Left lobe of liver (tissue), 2 donors: ENCODE measurements at regions not wholly inside any gene's neighbourhood (a gene's known extent, or its start where the extent isn't known, plus 50 kb on each side); places are given as distances from the start of the nearest gene placed in this dataset.

Experiments
- ATAC-seq: fragments of 200-7000 bp; cut with Tn5 transposase; one replicate; pipeline ENCODE4 v1.9.1; 2020; ENCODE audit warnings: mild to moderate bottlenecking, moderate library complexity
- DNase-seq: peaks from one replicate; pipeline ENCODE4 v3.0.0-alpha.2; 2020; ENCODE audit warnings: low spot score
- donor health status: DM: no; HTN: no; CAD: no; lungs with moderate emphysema.
- donor health status: DM: no; HTN: yes; CAD: no.

DNA sequence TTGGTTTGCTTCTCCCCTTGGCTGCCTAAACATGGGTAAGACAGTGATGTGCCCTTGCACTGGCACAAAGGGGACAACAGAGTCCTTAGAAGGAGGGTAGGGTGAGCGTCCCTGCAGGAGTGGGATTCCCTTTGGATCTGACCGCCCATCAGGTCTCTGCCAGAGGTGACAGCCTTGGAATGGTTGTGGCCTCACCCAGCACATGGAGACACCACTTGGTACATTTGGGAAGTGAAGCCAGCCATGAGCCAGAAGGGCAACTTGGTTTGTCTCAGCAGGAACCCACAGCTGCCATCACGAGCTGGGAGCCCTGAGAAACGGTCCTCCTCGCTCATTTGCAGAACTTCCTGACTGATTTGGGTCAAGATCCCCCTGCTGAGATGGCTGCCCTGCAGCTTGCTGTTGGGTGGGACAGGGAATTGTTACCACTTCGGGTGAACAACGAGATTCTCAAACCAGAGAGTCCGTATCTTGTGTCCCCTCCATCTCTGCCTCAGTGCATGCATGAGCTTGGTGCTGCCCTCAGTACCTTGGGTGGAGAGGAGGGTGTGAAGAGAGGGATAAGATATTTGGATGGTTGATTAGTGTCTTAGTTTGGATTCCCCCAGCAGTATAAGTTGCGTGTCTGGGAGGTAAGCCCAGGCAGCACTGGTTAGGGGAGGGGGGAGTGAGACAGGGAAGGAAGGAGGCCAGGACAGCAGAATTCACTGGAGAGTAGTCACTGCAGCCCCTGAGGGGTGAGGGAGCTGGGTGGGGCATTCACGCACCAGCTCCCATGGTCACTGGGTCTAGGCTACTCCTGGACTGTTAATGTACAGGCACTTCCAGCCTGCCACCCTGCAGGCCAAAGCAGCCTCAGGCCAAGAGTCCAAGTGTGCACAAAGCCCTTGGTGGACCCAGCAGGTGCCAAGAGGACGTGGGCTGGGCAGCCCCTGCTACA lies 168.8 kb upstream of the TOPAZ1 start:
- no peak for DNase-seq

GRCh38 chr3:44074181-44074580 lies 167.5 kb upstream of the TOPAZ1 start:
- DNase-seq (no peak), ATAC-seq (no peak)

More for the DNA sequence above, 168.8 kb upstream of the TOPAZ1 start:
- no peak for ATAC-seq

DNA sequence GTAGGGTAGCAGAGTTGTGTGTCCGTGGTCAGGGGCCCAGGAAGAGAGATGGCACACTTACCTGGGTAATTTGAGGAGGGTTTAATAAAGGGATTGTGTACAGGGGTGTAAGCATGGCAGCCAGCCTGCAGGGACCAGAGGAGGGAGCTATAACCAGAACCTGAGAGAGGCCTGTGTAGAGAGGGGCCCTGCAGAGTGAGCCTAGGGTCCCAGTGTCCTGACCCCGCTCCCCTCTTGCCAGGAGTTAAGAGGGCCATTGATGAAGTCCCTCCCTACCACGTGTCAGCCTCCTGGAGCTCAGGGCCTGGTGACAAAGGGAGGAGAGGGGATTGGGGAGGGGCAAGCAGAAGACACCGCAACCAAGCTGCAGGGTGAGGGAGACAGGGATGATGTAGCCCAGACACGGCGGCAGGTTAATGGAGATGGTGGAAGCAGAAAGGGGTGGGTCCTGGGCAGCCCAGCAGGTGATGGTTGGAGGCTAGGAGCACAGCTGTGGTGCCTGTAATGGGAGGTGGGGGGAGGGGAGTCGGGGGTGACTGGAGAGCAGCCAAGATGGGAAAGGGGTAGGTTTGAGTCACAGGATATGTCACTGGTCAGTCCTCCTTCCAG lies 165.4 kb upstream of the TOPAZ1 start:
- no peak for DNase-seq
- no peak for ATAC-seq

GRCh38 chr3:44077267-44077666 lies 164.4 kb upstream of the TOPAZ1 start:
- no peak for ATAC-seq
- DNase-seq, result no peak

DNA sequence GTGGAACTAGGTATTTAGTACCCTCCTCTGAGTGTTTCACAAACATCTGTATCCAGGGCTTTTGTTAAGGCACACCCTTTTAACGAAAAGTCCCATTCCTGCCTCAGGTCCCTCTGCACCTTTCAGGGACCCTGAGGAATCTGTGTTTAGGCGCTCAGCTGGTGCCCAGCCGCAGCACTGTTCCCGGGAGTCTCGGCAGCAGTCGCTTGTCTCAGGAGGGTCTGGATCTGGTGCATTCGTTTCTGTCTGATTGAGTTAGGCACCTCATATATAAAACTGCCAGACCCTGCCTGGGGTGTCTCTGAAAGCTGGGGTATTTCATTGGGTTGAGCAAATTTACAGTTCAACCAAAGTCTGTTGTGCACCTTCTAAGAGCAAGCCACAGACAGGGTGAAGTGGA lies 162.8 kb upstream of the TOPAZ1 start:
- no peak for ATAC-seq
- DNase-seq, result no peak

DNA sequence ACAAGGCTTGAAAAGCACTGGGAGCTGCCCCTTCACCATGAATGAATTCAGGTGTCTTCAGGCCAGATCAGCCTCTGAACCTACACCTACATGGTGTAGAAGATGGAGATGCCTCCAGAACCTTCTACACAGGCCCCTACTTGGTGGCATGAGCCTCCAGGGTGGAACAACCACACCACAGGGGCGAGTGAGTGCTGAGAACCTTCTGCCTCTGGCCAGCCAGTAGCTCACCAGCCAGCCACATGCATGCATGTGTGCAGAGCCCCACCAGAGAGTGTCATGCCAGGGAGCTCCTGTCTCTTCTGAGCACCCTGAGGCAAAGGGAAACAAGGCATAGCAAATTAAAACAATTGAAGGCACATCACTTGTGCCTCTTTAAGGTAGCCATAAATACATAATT lies 161.8 kb upstream of the TOPAZ1 start:
- ATAC-seq, result no peak
- no peak for DNase-seq

GRCh38 chr3:44080474-44081072 lies 161.1 kb upstream of the TOPAZ1 start:
- ATAC-seq, result no peak
- DNase-seq, result no peak

DNA sequence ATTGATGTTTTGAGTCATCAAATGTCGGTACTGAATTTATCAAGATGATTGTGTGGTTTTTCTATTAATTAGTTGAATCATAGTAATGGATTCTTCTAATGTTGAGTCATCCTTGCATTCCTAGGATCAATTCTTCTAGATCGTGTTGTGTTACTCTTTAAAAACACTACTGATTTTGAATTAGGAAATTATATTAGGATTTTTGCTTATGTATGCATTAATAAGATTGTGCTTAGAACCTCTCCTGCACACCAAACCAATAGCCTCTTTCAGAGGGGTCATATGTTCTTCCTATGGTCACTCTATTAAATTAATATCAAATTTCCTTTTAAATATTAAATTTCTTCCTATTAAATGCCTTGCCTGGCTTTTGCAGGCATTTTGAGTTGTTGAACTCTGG lies 151.7 kb upstream of the TOPAZ1 start:
- ATAC-seq (no peak), DNase-seq (no peak)

GRCh38 chr3:44092497-44092896 lies 149.2 kb upstream of the TOPAZ1 start:
- ATAC-seq (no peak), DNase-seq (no peak)

GRCh38 chr3:44093531-44093930 lies 148.2 kb upstream of the TOPAZ1 start:
- no peak for ATAC-seq
- no peak for DNase-seq

DNA sequence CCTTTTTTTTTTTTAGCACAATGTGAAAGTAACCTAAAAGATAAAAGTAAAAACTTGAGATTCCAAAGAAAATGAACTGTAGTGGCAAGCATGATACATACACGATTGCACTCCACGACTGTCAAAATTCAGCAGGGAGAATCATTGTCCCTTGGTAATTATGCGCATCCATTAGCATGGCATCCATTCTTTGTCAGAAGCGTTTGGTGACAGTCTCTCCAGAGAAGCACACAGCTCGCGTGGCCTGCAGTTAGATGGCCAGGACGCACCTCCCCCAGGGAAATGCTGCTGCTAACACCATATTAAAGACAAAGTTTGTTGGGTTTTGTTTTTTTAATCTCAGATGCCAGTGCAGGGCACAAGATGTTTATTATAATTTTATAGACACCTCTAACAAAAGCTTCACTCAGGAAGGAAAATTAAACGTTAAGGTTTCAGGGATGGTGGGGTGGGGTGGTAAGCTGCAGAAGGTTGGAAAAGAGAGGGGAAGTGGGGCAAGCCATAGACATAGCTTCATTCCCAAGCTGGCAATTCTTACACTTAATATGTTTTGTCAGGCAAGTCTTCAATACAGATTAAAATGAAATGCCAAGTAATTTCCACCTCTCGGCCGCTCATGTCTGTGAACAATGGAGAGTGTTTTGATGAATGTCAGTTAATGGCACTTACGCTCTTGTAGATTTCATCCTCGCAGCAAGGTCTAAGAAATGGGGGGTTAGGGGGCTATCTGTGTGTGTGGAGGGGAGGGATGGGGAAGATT lies 142.8 kb upstream of the TOPAZ1 start:
- DNase-seq (no peak), ATAC-seq (no peak)

GRCh38 chr3:44099566-44100297 lies 142.0 kb upstream of the TOPAZ1 start:
- ATAC-seq (no peak), DNase-seq (no peak)

- ATAC-seq (no peak), DNase-seq (no peak)
These were observed 141.4 kb upstream of the TOPAZ1 start for GRCh38 chr3:44100298-44100695.

GRCh38 chr3:44104043-44104442 lies 137.6 kb upstream of the TOPAZ1 start:
- ATAC-seq, result no peak
- no peak for DNase-seq

GRCh38 chr3:44104668-44105321 lies 136.9 kb upstream of the TOPAZ1 start:
- ATAC-seq (no peak), DNase-seq (no peak)

GRCh38 chr3:44105571-44105970 lies 136.1 kb upstream of the TOPAZ1 start:
- ATAC-seq (no peak), DNase-seq (no peak)

GRCh38 chr3:44106756-44107155 lies 134.9 kb upstream of the TOPAZ1 start:
- ATAC-seq, result no peak
- DNase-seq, result no peak

- ATAC-seq, result no peak
- no peak for DNase-seq
These were observed 133.2 kb upstream of the TOPAZ1 start for GRCh38 chr3:44108481-44108880.

DNA sequence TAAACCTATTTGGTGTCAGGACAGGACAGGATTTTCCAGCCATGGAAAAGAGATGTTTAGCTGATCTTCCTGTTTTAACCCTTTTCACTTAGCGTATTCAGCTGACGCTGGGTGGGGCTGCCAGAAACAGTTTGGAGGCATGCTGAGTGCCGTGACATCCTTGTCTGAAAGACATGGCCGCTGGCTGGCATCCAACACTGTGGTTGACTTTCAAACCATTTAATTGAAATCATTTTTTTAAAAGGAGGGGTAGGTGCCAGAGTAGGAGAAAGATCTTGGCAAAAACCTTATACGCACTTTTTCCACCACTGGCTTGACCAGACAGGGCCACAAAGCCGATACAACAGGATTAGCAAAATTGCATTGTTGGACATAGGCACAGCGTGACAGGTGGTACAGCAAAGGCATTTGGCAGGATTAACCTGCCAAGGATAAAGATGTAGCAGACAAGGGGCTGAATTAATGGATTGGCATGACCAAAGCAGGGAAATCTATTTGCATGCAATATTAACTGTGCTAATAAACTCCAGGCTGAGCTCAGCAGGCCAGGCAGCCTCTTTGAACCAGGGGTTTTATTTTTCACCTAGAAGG lies 131.8 kb upstream of the TOPAZ1 start:
- ATAC-seq (no peak), DNase-seq (no peak)

DNA sequence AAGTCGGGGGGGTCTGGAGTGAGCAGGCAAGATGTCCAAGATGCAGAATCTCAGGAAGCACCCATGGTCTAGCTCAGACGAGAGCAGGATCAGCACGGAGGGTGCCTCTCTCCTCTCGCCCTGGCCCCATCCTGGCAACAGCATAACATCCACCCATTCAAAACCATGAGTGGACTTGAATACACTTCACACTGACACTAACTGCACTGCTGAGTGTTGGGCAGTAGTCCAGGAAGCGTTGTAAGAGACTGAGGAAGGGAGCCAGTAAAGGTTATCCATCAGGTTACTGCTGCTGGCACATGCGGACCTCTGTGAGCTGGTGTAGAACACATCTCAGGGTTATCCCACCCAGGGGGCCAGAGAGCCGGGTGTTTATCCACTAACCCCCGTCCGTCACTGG lies 131.0 kb upstream of the TOPAZ1 start:
- no peak for ATAC-seq

More for the DNA sequence above, 131.0 kb upstream of the TOPAZ1 start:
- DNase-seq, result no peak
